A673 (cell line): ENCODE measurements at regions not wholly inside any gene's neighbourhood (a gene's known extent, or its start where the extent isn't known, plus 50 kb on each side); places are given as distances from the start of the nearest gene placed in this dataset.
A peak's percentile ranks its signal among the peaks of the same experiment; 100 is the strongest.

Experiments
- BruUV-seq: library from RNA; stranded (reverse); fragments of 400-500 nt; replicated peaks from 2 replicates; lab custom pipeline; 2021; lab: Mats Ljungman, UMichigan
- CTCF ChIA-PET: fragments of 300-600 bp; sonication (Branson Sonifier 250); formaldehyde crosslinking; loops from one replicate; lab custom pipeline; 2022; ENCODE audit warnings: antibody characterized with exemption; lab: Charles Lee
- POLR2A ChIA-PET: fragments of 300-600 bp; sonication (Branson Sonifier 250); formaldehyde crosslinking; loops from one replicate; lab custom pipeline; 2022; ENCODE audit warnings: antibody characterized with exemption; ENCODE audit not compliant: low non-redundant PET; lab: Charles Lee
- DNase-seq: peaks from one replicate; pipeline ENCODE4 v3.0.0-alpha.2; 2015; ENCODE audit warnings: low spot score
- H3K27ac ChIP-seq: fragments of 200-600 bp; sonication (generic); 2 replicates; pipeline ENCODE4 v1.5.1; 2016; ENCODE audit warnings: mixed run types, low read depth, mild to moderate bottlenecking, mixed read lengths, antibody characterized with exemption, low read length; ENCODE audit not compliant: poor library complexity, severe bottlenecking
- H3K27me3 ChIP-seq: fragments of 200-600 bp; sonication (generic); replicated peaks from 2 replicates; pipeline ENCODE4 v1.6.1; 2017; ENCODE audit warnings: mixed run types, low read depth, mild to moderate bottlenecking, mixed read lengths, antibody characterized with exemption, low read length; ENCODE audit not compliant: insufficient read depth, poor library complexity
- H3K36me3 ChIP-seq: fragments of 200-600 bp; sonication (generic); 2 replicates; pipeline ENCODE4 v1.6.1; 2016; ENCODE audit warnings: mixed run types, mild to moderate bottlenecking, mixed read lengths, antibody characterized with exemption, low read length; ENCODE audit not compliant: insufficient read depth, poor library complexity, severe bottlenecking
- H3K4me1 ChIP-seq: fragments of 200-600 bp; sonication (generic); 2 replicates; pipeline ENCODE4 v1.6.1; 2017; ENCODE audit warnings: mixed run types, mild to moderate bottlenecking, mixed read lengths, antibody characterized with exemption, low read length; ENCODE audit not compliant: insufficient read depth, poor library complexity, severe bottlenecking
- H3K4me3 ChIP-seq: fragments of 200-600 bp; sonication (generic); 2 replicates; pipeline ENCODE4 v1.5.1; 2016; ENCODE audit warnings: low read depth, mixed run types, mild to moderate bottlenecking, mixed read lengths, low read length; ENCODE audit not compliant: poor library complexity, severe bottlenecking
- H3K9me3 ChIP-seq: fragments of 200-600 bp; sonication (generic); 2 replicates; pipeline ENCODE4 v1.6.1; 2016; ENCODE audit warnings: mixed run types, low read depth, mild to moderate bottlenecking, mixed read lengths, antibody characterized with exemption, low read length; ENCODE audit not compliant: poor library complexity, severe bottlenecking
- EZH2 ChIP-seq: fragments of 200-600 bp; sonication (generic); IDR thresholded peaks from 2 replicates; pipeline ENCODE4 v1.6.1; 2017; ENCODE audit warnings: borderline replicate concordance, low read depth, mild to moderate bottlenecking, mixed read lengths, antibody characterized with exemption, low read length; ENCODE audit not compliant: poor library complexity, severe bottlenecking
- intact Hi-C: fragments of 100-400 bp; cut with micrococcal nuclease; formaldehyde crosslinking; loops from one replicate; pipeline ENCODE4 v1.10.0; 2022; ENCODE audit not compliant: unreplicated experiment
- TF ChIP-seq, protein P1 (sequence below): fragments of 300-800, 200-600 bp; sonication (generic); conservative IDR thresholded peaks from 2 replicates; pipeline ENCODE4 v1.5.1; 2017; ENCODE audit warnings: low read depth, mild to moderate bottlenecking, antibody characterized with exemption, low read length, moderate library complexity, mixed read lengths

GRCh38 chr15:47951781-47952180, 169.0 kb upstream of the SLC24A5 start:
- intact Hi-C loops: loop anchor here (10.0 kb wide), 1 partner anchor 527 kb away; no protein-coding TSS in a partner anchor
- no peak overlapping the region for H3K27ac ChIP-seq
- peaks cover 69% of the 10 kb centered on the region for H3K4me1 ChIP-seq
- ChIA-PET POLR2A (no interaction called here), CTCF (no interaction called here)
- DNase-seq: no peak
- no peak overlapping the region for H3K4me3 ChIP-seq
- no peaks in the 10 kb centered on the region for H3K36me3 ChIP-seq
- no peaks in the 10 kb centered on the region for H3K27me3 ChIP-seq
- TF ChIP-seq, protein P1, sequence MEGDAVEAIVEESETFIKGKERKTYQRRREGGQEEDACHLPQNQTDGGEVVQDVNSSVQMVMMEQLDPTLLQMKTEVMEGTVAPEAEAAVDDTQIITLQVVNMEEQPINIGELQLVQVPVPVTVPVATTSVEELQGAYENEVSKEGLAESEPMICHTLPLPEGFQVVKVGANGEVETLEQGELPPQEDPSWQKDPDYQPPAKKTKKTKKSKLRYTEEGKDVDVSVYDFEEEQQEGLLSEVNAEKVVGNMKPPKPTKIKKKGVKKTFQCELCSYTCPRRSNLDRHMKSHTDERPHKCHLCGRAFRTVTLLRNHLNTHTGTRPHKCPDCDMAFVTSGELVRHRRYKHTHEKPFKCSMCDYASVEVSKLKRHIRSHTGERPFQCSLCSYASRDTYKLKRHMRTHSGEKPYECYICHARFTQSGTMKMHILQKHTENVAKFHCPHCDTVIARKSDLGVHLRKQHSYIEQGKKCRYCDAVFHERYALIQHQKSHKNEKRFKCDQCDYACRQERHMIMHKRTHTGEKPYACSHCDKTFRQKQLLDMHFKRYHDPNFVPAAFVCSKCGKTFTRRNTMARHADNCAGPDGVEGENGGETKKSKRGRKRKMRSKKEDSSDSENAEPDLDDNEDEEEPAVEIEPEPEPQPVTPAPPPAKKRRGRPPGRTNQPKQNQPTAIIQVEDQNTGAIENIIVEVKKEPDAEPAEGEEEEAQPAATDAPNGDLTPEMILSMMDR: no peak
- no peak for TF ChIP-seq EZH2
- H3K9me3 ChIP-seq: no peaks in the 10 kb centered on the region
- BruUV-seq: no TSS peak

DNA sequence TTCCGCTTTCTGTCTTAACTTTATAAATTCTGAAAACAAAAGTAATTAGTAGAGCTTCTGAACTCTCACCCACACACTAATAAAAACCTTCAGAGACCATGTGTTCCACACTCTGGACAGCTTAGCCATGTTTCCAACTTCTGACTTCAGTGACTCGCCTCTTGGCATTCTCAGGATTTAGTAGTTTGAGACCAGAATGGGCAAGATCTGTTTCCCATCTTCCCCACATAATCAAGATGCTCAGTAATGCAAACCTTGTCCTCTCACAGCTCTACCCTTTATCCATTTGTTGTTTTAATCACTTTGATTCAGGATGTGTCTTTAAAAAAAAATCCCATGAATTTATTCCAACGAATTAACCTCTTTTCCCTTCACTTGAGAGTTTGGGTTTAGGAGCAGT, 166.6 kb upstream of the SLC24A5 start:
- no TSS peak for BruUV-seq
- DNase-seq: no peak
- no peaks in the 10 kb centered on the region for H3K36me3 ChIP-seq
- H3K27ac ChIP-seq: no peak overlapping the region
- H3K4me3 ChIP-seq: no peak overlapping the region
- no peaks in the 10 kb centered on the region for H3K27me3 ChIP-seq
- H3K4me1 ChIP-seq: peaks cover 48% of the 10 kb centered on the region
- no peaks in the 10 kb centered on the region for H3K9me3 ChIP-seq
- TF ChIP-seq, protein P1: no peak
- no peak for TF ChIP-seq EZH2
- intact Hi-C loops: loop anchor here (10.0 kb wide), 1 partner anchor 529 kb away; no protein-coding TSS in a partner anchor
- CTCF ChIA-PET: interaction anchor here (1.1 kb wide), 1 partner anchor 34 kb away, joined by 3 read pairs; no protein-coding TSS in a partner anchor
- POLR2A ChIA-PET: no interaction called here

DNA sequence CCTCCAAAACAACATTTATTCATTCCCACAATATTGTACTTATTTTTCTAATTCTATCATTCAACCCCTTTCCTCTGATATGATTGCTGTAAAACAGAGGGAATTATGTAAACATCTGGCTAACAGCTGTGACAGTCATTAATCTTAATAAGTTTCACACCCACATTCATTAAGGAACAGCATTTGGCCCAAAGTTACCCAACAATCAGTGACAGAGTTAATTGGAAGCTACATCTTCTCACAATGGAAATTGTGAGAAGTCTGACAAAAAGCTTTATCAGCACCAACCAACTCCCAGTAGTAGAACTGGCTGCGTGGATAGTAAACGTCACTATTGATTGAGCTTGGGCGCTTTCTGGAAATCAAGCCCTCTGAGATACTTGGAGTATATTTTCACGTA, 165.8 kb upstream of the SLC24A5 start:
- ChIA-PET POLR2A (no interaction called here), CTCF (interaction anchor here (1.1 kb wide), 1 partner anchor 33 kb away, joined by 3 read pairs; no protein-coding TSS in a partner anchor)
- H3K4me1 ChIP-seq: peaks cover 41% of the 10 kb centered on the region
- no peaks in the 10 kb centered on the region for H3K9me3 ChIP-seq
- no TSS peak for BruUV-seq
- TF ChIP-seq EZH2: no peak
- TF ChIP-seq, protein P1: no peak
- intact Hi-C loops: loop anchor here (10.0 kb wide), 1 partner anchor 530 kb away; no protein-coding TSS in a partner anchor
- H3K27ac ChIP-seq: no peak overlapping the region
- H3K27me3 ChIP-seq: no peaks in the 10 kb centered on the region
- H3K4me3 ChIP-seq: no peak overlapping the region
- peak; percentile 36 for DNase-seq
- H3K36me3 ChIP-seq: no peaks in the 10 kb centered on the region
